Ishikawa (cell line): ENCODE measurements at regions not wholly inside any gene's neighbourhood (a gene's known extent, or its start where the extent isn't known, plus 50 kb on each side); places are given as distances from the start of the nearest gene placed in this dataset.

Source experiments
- CEBPB ChIP-seq: IDR thresholded peaks from 2 replicates; pipeline ENCODE4 v1.6.1; 2012
- TAF1 ChIP-seq: IDR thresholded peaks from 2 replicates; pipeline ENCODE4 v1.6.1; 2012; ENCODE audit warnings: low read depth, mild to moderate bottlenecking
- ZBTB7A ChIP-seq: IDR thresholded peaks from 2 replicates; pipeline ENCODE4 v1.6.1; 2012; ENCODE audit warnings: low read depth

DNA sequence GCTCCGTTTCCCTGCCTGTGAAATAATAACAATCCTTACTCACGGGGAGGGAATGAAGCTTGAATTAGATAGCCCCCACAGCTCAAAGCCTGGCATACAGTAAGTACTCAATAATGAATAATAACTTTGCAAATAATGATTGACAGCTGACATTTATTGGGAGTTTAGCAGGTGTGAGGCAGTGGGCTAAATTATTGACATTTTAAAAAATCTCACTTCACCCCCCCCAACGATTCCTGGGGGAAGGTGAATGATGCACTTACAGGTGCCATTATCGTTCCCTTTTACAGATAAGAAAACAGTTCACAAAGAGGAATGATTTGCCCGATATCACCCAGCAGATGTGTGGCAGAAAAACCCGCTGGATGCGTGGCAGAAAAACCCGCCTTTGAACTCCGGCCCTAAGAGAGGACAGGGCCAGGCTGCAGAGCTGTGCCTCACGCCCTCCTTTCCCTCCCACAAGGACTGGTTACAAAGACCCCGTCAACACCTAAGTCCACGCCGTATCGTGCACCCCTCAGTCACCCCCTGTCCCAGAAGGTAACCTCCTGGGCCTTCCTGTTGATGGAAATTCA, 114.2 kb upstream of the PTPN1 start:
- TF ChIP-seq ZBTB7A (no peak), CEBPB (no peak), TAF1 (no peak)
